ENCODE measurements at regions not wholly inside any gene's neighbourhood (a gene's known extent, or its start where the extent isn't known, plus 50 kb on each side); places are given as distances from the start of the nearest gene placed in this dataset.
A peak's percentile ranks its signal among the peaks of the same experiment; 100 is the strongest.
"Not testable (repeated sequence)": the region's sequence is repeated elsewhere in the genome, so short reads cannot be mapped to it uniquely, and the experiment has no call there.

DNA sequence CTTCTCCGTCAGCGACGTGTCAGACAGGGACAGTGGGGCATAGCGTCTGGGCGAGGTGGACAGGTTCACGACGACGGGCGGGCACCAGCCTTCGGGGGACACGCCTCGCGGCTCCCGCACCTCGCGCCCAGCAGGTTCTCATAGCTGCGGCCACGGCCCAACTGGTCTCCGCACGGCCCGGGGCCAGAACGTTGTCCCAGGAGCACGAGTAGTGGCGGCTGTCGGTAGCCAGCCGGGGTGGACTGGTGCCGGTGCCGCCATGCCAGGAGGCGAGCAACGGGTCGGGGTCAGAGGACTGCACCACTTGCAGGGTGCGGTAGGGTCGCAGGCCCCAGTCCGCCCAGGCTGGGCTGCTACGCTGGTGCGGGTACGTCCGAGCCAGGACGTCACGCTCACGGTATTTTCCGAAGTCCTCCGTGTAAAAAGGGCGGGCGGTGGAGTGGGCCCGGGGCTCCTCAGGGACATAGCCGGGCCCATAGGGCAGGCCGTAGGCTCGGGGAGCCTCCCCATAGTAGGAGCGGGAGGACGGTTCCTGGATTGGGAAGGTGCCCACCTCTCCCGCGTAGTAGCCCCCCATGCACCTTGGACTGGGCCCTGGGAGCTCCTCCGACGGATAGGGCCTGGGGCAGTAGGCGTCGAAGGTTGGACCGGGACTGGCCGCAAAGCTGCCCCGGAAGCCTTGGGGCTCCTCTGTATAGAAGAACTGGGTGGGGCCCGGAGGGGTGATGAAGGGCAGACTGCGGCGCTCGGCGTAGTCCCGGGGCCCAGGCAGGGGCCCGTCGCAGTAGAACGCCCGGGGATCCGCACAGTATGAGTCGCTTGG, 301.2 kb downstream of the CCDC74A start:
- DNase-seq, result not testable (repeated sequence)

GRCh38 chr2:131829456-131830241, 302.0 kb downstream of the CCDC74A start:
- not testable (repeated sequence) for DNase-seq

DNA sequence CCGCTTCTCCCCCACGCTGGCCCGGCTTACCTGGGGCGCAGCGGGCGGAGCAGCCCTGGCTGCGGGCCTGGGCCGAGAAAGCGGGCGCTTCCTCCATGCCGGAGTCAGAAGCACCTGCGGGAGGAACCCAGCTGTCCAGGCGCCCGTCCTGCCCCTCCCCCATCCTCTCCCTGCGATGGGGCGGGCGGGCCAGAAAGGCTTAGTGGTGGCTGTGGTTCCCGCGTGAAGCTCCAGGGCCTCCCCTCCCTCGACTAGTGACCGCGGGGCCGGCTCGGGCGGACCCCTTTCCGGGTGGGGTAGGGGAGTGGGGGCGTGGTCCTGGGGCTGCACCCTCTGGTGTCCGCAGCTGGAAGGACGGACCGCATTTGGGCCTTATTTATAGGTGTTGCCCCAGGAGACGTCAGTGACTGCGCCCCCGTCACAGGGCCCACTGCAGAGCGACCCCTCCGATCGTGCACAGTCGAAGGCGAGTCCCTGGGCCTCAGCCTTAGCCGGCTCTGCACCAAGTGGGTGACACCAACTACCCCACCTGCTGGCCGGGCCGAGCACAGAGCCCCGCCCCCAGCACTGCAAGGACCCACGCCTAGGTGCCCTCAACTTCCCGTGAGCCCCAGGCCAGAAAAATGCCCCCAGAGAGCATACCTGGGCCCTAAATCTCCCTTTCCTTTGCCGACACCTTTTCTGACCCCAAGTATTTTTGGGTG, 302.7 kb downstream of the CCDC74A start:
- not testable (repeated sequence) for DNase-seq

GRCh38 chr2:131830946-131831310, 303.2 kb downstream of the CCDC74A start:
- DNase-seq, result not testable (repeated sequence)

DNA sequence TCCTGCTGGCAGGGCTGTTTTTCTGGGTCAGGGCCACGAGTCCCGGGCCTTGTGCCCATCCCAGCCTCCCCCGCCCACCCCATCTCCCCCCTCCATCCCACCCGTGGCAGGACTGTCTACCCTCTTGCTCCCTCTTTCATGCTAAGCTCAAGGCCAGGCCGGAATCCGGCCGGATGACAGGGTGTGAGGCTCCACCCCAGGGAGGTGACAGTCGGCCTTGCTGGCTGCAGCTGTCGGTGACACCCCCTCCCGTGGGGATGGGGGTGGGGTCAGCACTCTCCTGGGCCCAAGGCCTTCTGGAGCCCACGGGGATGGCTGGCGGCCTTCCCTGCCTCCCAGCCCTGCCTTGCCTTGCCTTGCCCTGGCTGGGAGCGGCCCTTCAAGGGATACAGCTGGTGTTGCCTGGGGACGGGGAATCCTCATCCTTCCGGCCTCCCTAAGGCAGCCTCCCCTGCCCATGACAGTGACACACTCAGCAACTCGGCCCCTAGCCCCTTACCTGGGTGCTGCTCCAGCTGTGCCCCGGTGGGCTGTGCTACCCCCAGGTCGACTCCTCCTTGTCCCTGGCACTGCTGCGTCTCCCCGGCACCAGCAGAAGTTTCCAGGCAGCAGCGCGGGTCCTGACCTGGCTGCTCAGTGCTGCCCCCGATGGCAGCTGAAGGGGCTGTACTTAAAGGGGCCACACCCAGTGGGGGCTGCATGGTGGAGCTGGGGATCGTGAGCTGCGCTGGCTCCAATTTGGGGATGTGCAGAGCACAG, 303.9 kb downstream of the CCDC74A start:
- DNase-seq, result not testable (repeated sequence)

DNA sequence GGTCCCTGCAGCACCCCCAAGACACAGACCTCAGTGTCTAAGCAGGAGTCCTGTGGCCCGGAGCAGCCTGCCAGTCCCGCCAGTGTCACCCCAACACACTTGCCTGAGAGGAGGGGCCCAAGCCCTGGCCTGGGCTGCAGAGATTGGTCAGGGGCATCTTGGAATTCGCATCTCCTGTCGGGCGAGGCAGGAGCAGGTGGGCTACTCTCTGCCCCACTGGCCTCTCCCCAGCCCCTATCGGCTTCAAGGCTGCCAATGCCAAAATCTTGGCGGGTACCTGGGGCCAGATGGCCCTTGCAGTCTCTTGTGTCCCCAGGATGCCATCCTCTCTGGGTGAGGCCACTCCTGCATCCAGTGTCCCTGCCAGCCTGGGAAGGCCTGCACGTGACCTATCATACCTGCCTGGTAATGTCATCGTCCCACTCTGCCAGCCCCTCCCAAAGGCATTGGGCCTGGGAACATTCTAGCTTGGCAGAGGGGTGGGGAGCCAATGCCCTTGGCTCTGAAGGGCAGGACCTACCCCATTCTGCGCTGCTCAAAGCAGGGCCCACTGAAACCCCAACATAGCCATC, 304.6 kb downstream of the CCDC74A start:
- not testable (repeated sequence) for DNase-seq

DNA sequence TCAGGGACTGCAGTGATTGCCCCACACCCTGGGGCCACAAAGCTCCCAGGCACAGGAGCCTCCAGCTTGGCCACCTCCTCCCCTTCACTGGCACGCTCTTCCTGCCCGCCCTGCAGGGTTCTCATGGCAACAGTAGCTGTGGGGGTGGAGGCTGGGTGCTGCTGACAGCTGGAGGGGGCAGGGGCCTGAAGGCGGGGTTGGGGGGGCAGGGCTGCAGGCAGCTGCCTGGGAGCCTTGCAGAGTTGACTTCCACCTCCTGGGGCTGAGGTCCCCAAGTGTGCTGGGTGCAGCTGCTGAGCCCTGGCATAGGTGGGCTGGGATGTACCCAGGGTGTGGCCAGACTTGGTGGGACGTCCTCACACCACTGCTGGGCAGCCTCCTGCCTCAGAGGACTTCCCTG, 305.2 kb downstream of the CCDC74A start:
- DNase-seq, result peak; percentile 74

GRCh38 chr2:131833367-131834202, 305.9 kb downstream of the CCDC74A start:
- DNase-seq, result not testable (repeated sequence)

GRCh38 chr2:131834203-131835020, 306.7 kb downstream of the CCDC74A start:
- DNase-seq, result not testable (repeated sequence)

- DNase-seq, result not testable (repeated sequence)
Measured at GRCh38 chr2:131835022-131835421, 307.3 kb downstream of the CCDC74A start.

- DNase-seq, result no peak
Measured at GRCh38 chr2:131835621-131836091, 308.0 kb downstream of the CCDC74A start.

DNA sequence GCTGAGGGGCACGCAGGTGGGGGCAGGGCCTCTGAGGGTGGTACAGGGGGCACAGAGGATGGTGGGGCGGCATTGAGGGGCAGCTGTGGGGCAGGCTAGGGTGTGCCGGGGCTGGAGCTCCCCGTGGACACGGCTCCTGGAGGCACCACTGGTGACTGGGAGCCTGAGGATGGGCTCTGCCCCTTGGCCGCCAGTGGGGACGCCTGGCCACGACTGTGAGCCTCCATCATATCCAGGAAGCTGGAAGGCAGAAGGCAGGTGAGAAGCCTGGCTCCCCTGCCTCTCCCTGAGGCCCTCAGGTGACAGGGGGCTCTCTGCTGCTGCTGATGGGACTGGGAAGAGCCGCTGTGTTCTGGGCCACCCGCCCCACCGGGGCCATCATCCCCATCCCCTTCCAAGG, 308.4 kb downstream of the CCDC74A start:
- not testable (repeated sequence) for DNase-seq

DNA sequence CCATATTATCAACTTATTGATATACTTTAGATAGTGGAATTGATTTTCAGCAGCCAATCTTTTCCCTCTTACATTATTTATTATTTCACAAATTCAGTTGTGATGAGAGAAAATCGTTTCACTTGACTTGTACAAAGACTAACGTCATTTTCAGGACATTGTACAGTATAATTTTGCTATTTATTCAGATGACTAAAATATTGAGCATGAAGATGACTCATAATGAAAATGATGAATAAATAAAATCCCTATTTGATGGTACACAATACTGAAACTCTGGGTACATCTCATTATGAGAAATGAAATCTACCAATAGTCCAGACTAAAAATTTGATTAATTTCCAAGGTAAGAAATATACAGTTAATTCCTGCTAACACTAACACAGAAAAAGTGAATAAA, 316.4 kb downstream of the CCDC74A start:
- DNase-seq, result not testable (repeated sequence)

GRCh38 chr2:131856202-131856601, 305.6 kb downstream of the ANKRD30BL start:
- not testable (repeated sequence) for DNase-seq

DNA sequence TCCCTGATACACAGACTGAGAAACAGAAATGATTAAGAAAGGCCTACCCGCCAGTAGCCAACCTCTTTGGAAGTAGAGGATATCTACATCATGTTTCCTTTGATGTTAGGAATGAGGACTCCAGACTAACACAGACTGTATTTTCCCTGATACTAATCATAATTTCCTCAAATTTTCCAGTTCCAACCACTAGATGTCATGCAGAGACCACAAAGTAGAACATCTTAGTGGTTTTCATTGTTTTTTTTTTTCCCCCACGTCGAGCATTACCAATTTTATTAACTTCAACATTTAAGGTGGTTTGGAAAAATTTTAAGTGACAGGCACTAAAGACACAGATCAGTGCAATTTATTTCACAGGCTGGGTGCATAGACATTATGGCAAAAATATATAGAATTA, 303.6 kb downstream of the ANKRD30BL start:
- not testable (repeated sequence) for DNase-seq

Data from COR-L47 (cell line).